ENCODE measurements at regions not wholly inside any gene's neighbourhood (a gene's known extent, or its start where the extent isn't known, plus 50 kb on each side); places are given as distances from the start of the nearest gene placed in this dataset.
"Not testable (repeated sequence)": the region's sequence is repeated elsewhere in the genome, so short reads cannot be mapped to it uniquely, and the experiment has no call there.

DNA sequence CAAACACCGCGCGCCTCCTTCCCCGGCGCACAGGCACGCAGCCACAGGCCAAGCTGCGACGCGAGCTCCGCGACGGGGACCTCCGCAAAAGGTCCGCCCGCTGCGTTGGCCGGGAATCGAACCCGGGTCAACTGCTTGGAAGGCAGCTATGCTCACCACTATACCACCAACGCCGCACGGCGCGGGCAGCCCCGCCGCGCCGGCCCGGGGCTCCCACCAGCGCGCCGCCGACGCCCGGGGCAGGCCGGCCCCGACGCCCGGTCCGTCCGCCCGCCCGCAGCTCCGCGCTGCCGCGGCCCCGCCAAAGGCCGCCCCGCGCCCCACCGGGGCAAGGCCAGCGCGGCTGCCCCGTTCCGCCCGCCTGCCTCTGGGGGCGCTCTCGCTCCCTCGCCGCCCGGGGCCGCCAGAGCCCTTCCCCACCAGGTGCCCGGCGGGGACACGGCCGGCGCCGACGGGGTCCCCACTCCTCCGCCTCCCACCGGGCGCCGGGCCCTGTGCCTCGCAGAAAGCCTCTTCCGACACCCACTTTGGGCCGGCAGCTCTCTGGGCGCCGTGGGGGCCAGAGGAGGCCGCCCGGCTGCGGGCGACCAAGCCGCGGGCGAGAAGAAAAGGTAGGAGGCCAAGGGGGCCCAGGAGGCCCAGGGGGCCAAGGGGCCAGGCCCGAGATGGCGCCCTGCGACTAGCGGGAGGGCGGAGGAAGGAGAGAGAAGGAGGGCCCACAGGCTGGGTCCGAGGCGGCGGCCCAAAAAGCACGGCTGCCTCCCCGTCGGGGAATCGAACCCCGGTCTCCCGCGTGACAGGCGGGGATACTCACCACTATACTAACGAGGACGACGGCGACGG lies 50.2 kb upstream of the FCGR2A start:
- ATAC-seq; DNase-seq; intact Hi-C loops (cut with micrococcal nuclease): not testable (repeated sequence)

DNA sequence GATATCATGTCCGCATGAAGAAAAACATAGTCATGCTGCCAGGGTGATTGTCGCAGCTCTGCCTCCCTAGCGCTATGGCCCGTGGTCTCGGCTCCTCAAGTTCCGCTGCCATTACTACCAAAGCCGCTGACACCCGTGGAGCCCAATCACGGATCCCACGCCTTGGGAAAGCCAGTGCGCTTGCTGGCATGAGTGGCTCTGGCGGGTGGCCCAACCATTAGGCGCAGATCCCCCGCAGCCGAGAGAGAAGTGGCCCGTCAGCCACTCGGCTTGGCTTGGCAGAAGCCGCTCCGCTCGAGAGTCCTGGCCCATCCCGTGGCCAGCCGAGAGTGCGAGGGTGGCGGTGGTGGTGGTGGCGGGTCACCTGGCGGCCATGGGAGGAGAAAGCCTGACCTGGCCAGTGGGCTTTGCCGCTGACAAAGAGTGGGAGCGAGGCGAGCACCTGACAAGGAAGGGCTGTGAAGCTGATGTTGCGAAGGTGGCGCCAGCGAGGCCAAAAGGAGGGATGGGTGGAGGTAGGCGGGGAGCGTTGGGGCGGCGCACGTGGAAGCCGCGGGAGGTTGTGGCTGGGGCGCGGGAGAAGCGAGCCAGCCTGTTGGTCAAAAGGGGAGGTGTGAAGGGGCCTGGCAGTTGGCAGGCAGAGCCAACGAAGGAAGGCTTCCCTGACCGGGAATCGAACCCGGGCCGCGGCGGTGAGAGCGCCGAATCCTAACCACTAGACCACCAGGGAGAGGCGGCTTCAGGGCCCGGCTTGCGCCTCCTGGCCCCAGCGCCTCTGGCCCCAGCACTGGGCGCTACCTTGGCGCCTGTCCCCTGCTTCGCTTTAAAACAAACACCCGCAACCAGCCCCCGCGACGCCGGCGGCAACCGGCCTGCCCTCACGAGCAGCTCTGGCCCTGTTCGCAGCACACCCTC lies 51.0 kb upstream of the FCGR2A start:
- DNase-seq (peak; percentile 59), ATAC-seq (peak; percentile 50)
- intact Hi-C loops (cut with micrococcal nuclease) = not testable (repeated sequence)

DNA sequence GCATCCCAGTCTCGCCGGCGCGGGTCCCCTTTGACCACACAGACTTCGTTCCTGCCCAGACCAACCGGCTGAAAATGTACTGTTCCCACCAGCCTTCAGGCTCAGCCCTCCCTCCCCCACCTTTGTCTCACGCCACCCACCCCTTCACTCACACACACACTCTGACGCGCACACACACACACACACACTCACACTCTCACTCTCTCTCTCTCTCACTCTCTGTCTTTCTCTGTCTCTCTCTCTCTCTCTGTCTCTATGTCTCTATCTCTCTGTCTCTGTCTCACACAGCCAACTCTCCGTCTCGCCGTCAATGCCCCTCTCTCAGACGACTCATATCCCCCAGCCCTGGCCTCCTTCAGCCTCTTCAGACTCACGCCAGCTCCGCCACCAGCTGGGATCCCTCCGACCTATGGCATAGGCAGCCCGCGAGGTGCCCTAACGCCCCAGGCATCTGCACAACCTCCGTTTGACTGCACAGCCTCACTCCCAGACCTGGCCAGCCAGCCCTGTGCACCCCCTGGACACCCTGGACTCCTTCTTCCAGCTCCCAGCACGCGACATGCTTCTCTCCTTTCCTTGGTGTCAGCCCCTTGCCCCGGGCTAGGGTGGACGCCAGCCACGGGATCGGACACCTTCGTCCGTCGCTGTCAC lies 53.4 kb upstream of the FCGR2A start:
- ATAC-seq = peak; percentile 21
- intact Hi-C loops (cut with micrococcal nuclease); DNase-seq: not testable (repeated sequence)

GRCh38 chr1:161447760-161448332 lies 57.4 kb upstream of the FCGR2A start:
- ATAC-seq; intact Hi-C loops (cut with micrococcal nuclease); DNase-seq: not testable (repeated sequence)

DNA sequence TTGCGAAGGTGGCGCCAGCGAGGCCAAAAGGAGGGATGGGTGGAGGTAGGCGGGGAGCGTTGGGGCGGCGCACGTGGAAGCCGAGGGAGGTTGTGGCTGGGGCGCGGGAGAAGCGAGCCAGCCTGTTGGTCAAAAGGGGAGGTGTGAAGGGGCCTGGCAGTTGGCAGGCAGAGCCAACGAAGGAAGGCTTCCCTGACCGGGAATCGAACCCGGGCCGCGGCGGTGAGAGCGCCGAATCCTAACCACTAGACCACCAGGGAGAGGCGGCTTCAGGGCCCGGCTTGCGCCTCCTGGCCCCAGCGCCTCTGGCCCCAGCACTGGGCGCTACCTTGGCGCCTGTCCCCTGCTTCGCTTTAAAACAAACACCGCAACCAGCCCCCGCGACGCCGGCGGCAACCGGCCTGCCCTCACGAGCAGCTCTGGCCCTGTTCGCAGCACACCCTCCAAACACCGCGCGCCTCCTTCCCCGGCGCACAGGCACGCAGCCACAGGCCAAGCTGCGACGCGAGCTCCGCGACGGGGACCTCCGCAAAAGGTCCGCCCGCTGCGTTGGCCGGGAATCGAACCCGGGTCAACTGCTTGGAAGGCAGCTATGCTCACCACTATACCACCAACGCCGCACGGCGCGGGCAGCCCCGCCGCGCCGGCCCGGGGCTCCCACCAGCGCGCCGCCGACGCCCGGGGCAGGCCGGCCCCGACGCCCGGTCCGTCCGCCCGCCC lies 58.1 kb upstream of the FCGR2A start:
- DNase-seq; intact Hi-C loops (cut with micrococcal nuclease): not testable (repeated sequence)
- peak; percentile 32 for ATAC-seq

GRCh38 chr1:161444725-161445124 lies 60.5 kb upstream of the FCGR2A start:
- ATAC-seq = peak; percentile 45
- intact Hi-C loops (cut with micrococcal nuclease) = not testable (repeated sequence)
- DNase-seq = peak; percentile 58

GRCh38 chr1:161444255-161444654 lies 61.0 kb upstream of the FCGR2A start:
- ATAC-seq; intact Hi-C loops (cut with micrococcal nuclease); DNase-seq: not testable (repeated sequence)

DNA sequence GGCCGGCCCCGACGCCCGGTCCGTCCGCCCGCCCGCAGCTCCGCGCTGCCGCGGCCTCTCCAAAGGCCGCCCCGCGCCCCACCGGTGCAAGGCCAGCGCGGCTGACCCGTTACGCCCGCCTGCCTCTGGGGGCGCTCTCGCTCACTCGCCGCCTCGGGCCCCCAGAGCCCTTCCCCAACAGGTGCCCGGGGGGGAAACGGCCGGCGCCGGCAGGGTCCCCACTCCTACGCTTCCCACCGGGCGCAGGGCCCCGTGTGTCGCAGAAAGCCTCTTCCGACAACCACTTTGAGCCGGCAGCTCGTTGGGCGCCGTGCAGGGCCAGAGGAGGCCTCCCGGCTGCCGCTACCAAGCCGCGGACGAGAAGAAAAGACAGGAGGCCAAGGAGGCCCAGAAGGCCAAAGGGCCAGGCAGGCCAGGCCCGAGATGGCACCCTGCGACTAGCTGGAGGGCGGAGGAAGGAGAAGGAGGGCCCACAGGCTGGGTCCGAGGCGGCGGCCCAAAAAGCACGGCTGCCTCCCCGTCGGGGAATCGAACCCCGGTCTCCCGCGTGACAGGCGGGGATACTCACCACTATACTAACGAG lies 64.9 kb upstream of the FCGR2A start:
- ATAC-seq = peak; percentile 48
- intact Hi-C loops (cut with micrococcal nuclease) = no loop called here
- peak; percentile 75 for DNase-seq

GRCh38 chr1:161439280-161440232 lies 65.7 kb upstream of the FCGR2A start:
- intact Hi-C loops (cut with micrococcal nuclease) = no loop called here
- DNase-seq (peak; percentile 32), ATAC-seq (no peak)

DNA sequence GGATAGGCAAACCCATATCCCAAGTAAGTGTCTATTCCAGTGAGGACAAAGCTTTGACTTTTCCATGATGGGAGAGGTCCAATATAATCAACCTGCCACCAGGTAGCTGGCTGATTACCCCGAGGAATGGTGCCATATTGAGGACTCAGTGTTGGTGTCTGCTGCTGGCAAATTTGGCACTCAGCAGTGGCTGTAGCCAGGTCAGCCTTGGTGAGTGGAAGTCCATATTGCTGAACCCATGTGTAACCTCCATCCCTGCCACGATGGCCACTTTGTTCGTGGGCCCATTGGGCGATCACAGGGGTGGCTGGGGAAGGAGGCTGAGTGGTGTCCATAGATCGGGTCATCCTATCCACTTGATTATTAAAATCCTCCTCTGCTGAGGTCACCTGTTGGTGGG lies 65.5 kb upstream of the CFAP126 start:
- DNase-seq; intact Hi-C loops (cut with micrococcal nuclease): not testable (repeated sequence)

GRCh38 chr1:161432091-161432490 lies 64.4 kb upstream of the CFAP126 start:
- no peak for ATAC-seq
- DNase-seq = no peak
- intact Hi-C loops (cut with micrococcal nuclease) = no loop called here

More for the DNA sequence above, 65.5 kb upstream of the CFAP126 start:
- not testable (repeated sequence) for ATAC-seq

GRCh38 chr1:161427733-161428516 lies 60.2 kb upstream of the CFAP126 start:
- ATAC-seq (no peak), DNase-seq (no peak)
- intact Hi-C loops (cut with micrococcal nuclease) = no loop called here

DNA sequence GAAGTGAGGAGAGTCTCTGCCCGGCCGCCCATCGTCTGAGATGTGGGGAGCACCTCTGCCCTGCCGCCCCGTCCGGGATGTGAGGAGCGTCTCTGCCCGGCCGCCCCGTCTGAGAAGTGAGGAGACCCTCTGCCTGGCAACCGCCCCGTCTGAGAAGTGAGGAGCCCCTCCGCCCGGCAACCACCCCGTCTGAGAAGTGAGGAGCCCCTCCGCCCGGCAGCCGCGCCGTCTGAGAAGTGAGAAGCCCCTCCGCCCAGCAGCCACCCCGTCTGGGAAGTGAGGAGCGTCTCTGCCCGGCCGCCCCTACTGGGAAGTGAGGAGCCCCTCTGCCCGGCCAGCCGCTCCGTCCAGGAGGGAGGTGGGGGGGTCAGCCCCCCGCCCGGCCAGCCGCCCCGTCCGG lies 55.2 kb upstream of the CFAP126 start:
- ATAC-seq; intact Hi-C loops (cut with micrococcal nuclease); DNase-seq: not testable (repeated sequence)

- ATAC-seq = no peak
- intact Hi-C loops (cut with micrococcal nuclease) = no loop called here
- DNase-seq = no peak
These were observed 53.8 kb upstream of the CFAP126 start for GRCh38 chr1:161421456-161421855.

GRCh38 chr1:161420763-161421455 lies 53.2 kb upstream of the CFAP126 start:
- intact Hi-C loops (cut with micrococcal nuclease) = no loop called here
- ATAC-seq = no peak
- DNase-seq = no peak

GRCh38 chr1:161417536-161417935 lies 49.9 kb upstream of the CFAP126 start:
- DNase-seq; ATAC-seq; intact Hi-C loops (cut with micrococcal nuclease): not testable (repeated sequence)
